ENCODE measurements at regions not wholly inside any gene's neighbourhood (a gene's known extent, or its start where the extent isn't known, plus 50 kb on each side); places are given as distances from the start of the nearest gene placed in this dataset.

DNA sequence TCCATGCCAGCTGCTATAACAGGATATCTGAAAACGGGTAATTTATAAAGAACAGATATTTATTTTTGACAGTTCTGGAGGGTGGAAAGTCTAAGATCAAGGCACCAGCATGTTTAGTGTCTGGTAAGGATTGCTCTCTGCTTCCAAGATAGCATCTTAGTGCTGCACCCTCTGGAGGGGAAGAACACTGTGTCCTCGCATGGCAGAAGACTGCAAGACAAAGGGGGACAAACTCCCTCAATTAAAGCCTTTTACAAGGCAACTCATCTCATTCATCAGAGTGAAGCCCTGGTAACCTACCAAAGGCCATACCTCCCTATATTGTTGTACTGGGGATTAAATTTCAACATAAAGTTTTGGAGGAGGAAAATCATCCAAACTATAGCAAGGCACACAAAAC is 298.9 kb upstream of the EDIL3 start:
- Mint-ChIP-seq H3K4me1 (peaks cover 13% of the 10 kb centered on the region), H3K9me3 (peaks cover 16% of the 10 kb centered on the region), H3K4me3 (no peak overlapping the region), H3K27ac (no peak overlapping the region), H3K36me3 (no peaks in the 10 kb centered on the region), H3K27me3 (ENCODE audit: low read depth) (no peaks in the 10 kb centered on the region)
- TF ChIP-seq, protein P1, sequence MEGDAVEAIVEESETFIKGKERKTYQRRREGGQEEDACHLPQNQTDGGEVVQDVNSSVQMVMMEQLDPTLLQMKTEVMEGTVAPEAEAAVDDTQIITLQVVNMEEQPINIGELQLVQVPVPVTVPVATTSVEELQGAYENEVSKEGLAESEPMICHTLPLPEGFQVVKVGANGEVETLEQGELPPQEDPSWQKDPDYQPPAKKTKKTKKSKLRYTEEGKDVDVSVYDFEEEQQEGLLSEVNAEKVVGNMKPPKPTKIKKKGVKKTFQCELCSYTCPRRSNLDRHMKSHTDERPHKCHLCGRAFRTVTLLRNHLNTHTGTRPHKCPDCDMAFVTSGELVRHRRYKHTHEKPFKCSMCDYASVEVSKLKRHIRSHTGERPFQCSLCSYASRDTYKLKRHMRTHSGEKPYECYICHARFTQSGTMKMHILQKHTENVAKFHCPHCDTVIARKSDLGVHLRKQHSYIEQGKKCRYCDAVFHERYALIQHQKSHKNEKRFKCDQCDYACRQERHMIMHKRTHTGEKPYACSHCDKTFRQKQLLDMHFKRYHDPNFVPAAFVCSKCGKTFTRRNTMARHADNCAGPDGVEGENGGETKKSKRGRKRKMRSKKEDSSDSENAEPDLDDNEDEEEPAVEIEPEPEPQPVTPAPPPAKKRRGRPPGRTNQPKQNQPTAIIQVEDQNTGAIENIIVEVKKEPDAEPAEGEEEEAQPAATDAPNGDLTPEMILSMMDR (IDR thresholded peaks at IDR 0.05; ENCODE audit: unreplicated experiment): no peak
- DNase-seq (ENCODE audit: low spot score in 2 of 2, unreplicated experiment in 2 of 2): no peak

DNA sequence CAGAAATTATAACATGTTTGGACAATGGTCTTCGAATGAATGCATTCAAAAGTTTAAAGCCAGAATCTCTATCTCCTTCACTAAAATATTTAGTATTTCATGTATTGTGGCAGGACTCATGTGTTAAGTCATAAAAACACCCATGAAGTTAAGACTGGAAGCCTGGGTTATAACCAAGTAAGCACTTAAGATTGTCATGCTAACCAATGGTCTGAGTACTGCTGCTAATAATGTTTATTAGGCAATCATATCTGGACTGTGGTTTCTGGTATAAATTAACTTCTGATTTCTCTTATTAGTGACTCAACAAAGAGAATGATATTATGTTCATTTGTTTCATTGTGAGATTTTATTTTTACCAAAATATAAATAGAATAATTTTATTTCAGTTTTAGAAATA is 297.9 kb upstream of the EDIL3 start:
- no peak overlapping the region for H3K27ac Mint-ChIP-seq
- no peaks in the 10 kb centered on the region for H3K36me3 Mint-ChIP-seq

DNA sequence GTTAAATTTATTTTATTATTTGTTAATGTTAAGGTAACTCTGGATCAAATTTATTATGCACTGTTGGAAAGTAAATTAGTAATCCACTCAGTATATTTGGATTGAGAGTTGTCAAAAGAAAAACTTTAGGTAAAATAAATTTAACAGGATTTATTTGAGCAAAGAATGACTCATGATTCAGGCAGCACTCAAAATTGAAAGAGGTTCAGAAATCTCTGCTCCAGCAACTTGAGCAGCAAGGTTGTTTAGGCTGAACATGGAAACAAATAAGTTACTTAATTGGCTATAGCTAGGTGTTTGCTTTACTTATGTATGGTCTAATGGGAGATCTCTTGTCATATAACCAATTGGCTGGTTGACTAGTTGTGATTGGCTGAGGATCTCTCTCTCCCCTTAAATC is 296.2 kb upstream of the EDIL3 start:
- no peaks in the 10 kb centered on the region for H3K9me3 Mint-ChIP-seq
- no peaks in the 10 kb centered on the region for H3K27me3 Mint-ChIP-seq (ENCODE audit: low read depth)
- peaks cover 13% of the 10 kb centered on the region for H3K4me1 Mint-ChIP-seq
- H3K4me3 Mint-ChIP-seq: no peak overlapping the region
- TF ChIP-seq, protein P1 (IDR thresholded peaks at IDR 0.05; ENCODE audit: unreplicated experiment): no peak
- H3K27ac Mint-ChIP-seq: no peak overlapping the region
- no peak for DNase-seq (ENCODE audit: low spot score in 2 of 2, unreplicated experiment in 2 of 2)
- no peaks in the 10 kb centered on the region for H3K36me3 Mint-ChIP-seq

More for the DNA sequence above, 297.9 kb upstream of the EDIL3 start:
- Mint-ChIP-seq H3K9me3 (peaks cover 9% of the 10 kb centered on the region), H3K4me3 (no peak overlapping the region), H3K27me3 (ENCODE audit: low read depth) (no peaks in the 10 kb centered on the region), H3K4me1 (peaks cover 13% of the 10 kb centered on the region)
- DNase-seq (ENCODE audit: low spot score in 2 of 2, unreplicated experiment in 2 of 2): no peak
- TF ChIP-seq, protein P1 (IDR thresholded peaks at IDR 0.05; ENCODE audit: unreplicated experiment): no peak

DNA sequence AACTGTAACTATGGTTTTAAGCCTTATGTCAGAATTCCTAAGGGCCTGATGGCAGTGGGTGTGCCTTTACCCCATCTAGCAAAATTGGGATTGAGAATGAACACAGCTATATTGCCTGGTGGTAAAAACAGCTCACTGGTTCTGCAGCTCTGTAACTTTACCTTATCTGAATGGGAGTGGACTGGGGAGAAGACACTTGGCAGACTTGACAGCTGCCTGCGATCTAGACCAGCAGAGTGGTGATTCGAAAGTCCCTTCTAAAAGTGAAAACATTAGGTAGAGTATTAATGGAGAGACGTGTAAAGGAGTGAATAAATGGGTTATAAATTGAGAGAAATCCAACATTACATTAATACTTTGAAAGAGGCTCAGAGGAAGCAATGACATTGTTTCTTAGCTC is 289.1 kb upstream of the EDIL3 start:
- TF ChIP-seq, protein P1 (IDR thresholded peaks at IDR 0.05; ENCODE audit: unreplicated experiment): no peak
- DNase-seq (ENCODE audit: low spot score in 2 of 2, unreplicated experiment in 2 of 2): no peak
- Mint-ChIP-seq H3K4me3 (no peak overlapping the region), H3K4me1 (no peaks in the 10 kb centered on the region), H3K27ac (no peak overlapping the region), H3K36me3 (peaks cover 5% of the 10 kb centered on the region), H3K27me3 (ENCODE audit: low read depth) (no peaks in the 10 kb centered on the region), H3K9me3 (peaks cover 19% of the 10 kb centered on the region)

DNA sequence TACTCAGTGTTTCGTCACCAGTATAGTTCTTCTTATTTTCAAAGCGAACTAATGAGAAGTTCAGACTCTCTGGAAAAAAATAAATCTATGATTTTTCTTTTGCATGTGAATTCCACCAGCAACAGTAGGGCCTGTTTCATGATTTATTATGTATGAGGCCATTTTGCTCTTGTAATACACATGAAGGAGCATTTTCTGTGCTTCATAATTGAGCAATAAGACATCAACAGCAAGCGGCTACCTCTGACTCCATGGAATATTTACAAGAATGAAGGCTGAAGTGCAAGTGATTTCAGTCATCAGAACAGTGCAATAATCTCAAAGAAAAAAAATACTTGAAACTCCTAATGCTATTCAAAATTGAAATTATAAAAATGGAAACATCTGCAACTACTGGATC is 282.9 kb upstream of the EDIL3 start:
- H3K36me3 Mint-ChIP-seq: peaks cover 5% of the 10 kb centered on the region

More for the DNA sequence above, 282.9 kb upstream of the EDIL3 start:
- peaks cover 12% of the 10 kb centered on the region for H3K4me1 Mint-ChIP-seq
- no peak overlapping the region for H3K4me3 Mint-ChIP-seq
- H3K27ac Mint-ChIP-seq: no peak overlapping the region
- no peaks in the 10 kb centered on the region for H3K27me3 Mint-ChIP-seq (ENCODE audit: low read depth)
- peaks cover 30% of the 10 kb centered on the region for H3K9me3 Mint-ChIP-seq
- TF ChIP-seq, protein P1 (IDR thresholded peaks at IDR 0.05; ENCODE audit: unreplicated experiment): no peak
- no peak for DNase-seq (ENCODE audit: low spot score in 2 of 2, unreplicated experiment in 2 of 2)
